ENCODE measurements at regions not wholly inside any gene's neighbourhood (a gene's known extent, or its start where the extent isn't known, plus 50 kb on each side); places are given as distances from the start of the nearest gene placed in this dataset.

DNA sequence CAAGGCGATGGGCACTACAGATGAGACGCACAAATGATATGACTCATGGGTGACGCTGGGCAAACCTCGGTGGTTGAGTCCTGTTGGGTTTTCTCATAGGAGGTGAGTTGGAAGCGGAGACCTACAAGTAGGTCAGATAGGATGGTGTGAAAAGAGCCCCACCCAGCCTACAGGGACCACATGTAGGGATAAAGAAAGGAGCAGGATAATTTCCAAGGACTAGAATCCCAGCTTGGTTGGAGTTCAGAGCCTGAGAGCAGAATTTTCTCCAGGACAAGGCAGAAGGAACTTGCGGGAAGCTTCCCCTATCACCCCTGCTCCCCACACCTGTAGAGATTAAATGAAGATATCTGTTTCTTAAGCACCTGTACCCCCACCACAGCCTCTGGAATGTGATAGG lies 489.7 kb upstream of the CDH4 start:
- TF ChIP-seq REST (IDR thresholded peaks at IDR 0.05; ENCODE audit: insufficient read depth in 1 of 2, low read depth in 2 of 2, low read length in 2 of 2), result no peak
- no peak for TF ChIP-seq POLR2AphosphoS5 (IDR thresholded peaks at IDR 0.05; ENCODE audit: low read depth, low read length)
- no peak for TF ChIP-seq SIN3A (IDR thresholded peaks at IDR 0.05; ENCODE audit: borderline replicate concordance, insufficient read depth, low read length)
- TF ChIP-seq TAF1 (IDR thresholded peaks at IDR 0.05; ENCODE audit: borderline replicate concordance, insufficient read depth, low read length), result no peak
- TF ChIP-seq FOXP2 (optimal IDR thresholded peaks at IDR 0.05; ENCODE audit: borderline replicate concordance, extremely low read depth, extremely low read length, insufficient read depth), result no peak

DNA sequence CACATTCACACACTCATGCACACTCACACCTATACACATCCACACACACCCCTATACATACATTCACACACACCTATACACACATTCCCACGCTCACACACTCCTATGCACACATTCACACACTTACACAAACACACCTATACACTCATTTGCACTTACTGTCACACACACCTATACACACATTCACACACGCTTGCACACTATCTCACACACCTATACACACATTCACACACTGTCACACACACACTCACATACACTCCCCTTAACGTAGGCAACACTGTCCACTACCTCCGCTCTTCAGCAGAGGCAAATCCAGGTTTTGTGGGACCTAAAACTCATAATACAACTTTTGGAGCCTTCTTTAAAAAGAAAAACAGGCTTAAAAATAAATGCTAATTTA lies 487.7 kb upstream of the CDH4 start:
- no peak for TF ChIP-seq POLR2AphosphoS5 (IDR thresholded peaks at IDR 0.05; ENCODE audit: low read depth, low read length)
- TF ChIP-seq REST (IDR thresholded peaks at IDR 0.05; ENCODE audit: insufficient read depth in 1 of 2, low read depth in 2 of 2, low read length in 2 of 2), result no peak
- no peak for TF ChIP-seq TAF1 (IDR thresholded peaks at IDR 0.05; ENCODE audit: borderline replicate concordance, insufficient read depth, low read length)
- no peak for TF ChIP-seq FOXP2 (optimal IDR thresholded peaks at IDR 0.05; ENCODE audit: borderline replicate concordance, extremely low read depth, extremely low read length, insufficient read depth)
- TF ChIP-seq SIN3A (IDR thresholded peaks at IDR 0.05; ENCODE audit: borderline replicate concordance, insufficient read depth, low read length), result no peak

GRCh38 chr20:60764771-60765170 lies 487.3 kb upstream of the CDH4 start:
- TF ChIP-seq TAF1 (IDR thresholded peaks at IDR 0.05; ENCODE audit: borderline replicate concordance, insufficient read depth, low read length) (no peak), POLR2AphosphoS5 (IDR thresholded peaks at IDR 0.05; ENCODE audit: low read depth, low read length) (no peak), FOXP2 (optimal IDR thresholded peaks at IDR 0.05; ENCODE audit: borderline replicate concordance, extremely low read depth, extremely low read length, insufficient read depth) (no peak), SIN3A (IDR thresholded peaks at IDR 0.05; ENCODE audit: borderline replicate concordance, insufficient read depth, low read length) (no peak), REST (IDR thresholded peaks at IDR 0.05; ENCODE audit: insufficient read depth in 1 of 2, low read depth in 2 of 2, low read length in 2 of 2) (no peak)

GRCh38 chr20:60765821-60766403 lies 486.1 kb upstream of the CDH4 start:
- TF ChIP-seq REST (IDR thresholded peaks at IDR 0.05; ENCODE audit: insufficient read depth in 1 of 2, low read depth in 2 of 2, low read length in 2 of 2), result no peak
- TF ChIP-seq SIN3A (IDR thresholded peaks at IDR 0.05; ENCODE audit: borderline replicate concordance, insufficient read depth, low read length), result no peak
- TF ChIP-seq POLR2AphosphoS5 (IDR thresholded peaks at IDR 0.05; ENCODE audit: low read depth, low read length), result no peak
- TF ChIP-seq TAF1 (IDR thresholded peaks at IDR 0.05; ENCODE audit: borderline replicate concordance, insufficient read depth, low read length), result no peak
- no peak for TF ChIP-seq FOXP2 (optimal IDR thresholded peaks at IDR 0.05; ENCODE audit: borderline replicate concordance, extremely low read depth, extremely low read length, insufficient read depth)

Measured in PFSK-1 (cell line).